ENCODE measurements at regions not wholly inside any gene's neighbourhood (a gene's known extent, or its start where the extent isn't known, plus 50 kb on each side); places are given as distances from the start of the nearest gene placed in this dataset.

DNA sequence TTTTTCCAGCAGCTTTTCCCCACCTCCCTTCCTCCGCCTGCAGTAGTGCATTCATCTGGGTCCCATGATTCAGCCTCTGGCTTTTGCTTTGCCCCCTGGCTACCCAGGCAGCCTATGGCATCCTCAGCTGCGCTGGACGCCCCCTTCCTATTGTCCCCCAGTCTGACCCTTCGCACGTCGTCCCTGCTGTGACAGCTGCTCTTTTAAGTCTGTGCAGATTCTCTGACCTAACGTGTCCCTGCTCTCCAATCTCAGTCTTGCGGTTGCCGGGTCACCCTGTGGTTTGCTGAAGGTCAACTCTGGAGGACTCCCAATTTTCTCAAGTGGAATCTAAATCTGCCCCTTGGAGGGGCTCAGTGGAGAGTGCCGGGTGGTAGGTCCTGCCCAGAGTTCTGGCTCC is 294.3 kb downstream of the CDC5L start:
- no peak for DNase-seq (ENCODE audit: low read depth)
- no peak overlapping the region for H3K4me3 ChIP-seq (ENCODE audit: low read depth, low read length)
- TF ChIP-seq, protein P1, sequence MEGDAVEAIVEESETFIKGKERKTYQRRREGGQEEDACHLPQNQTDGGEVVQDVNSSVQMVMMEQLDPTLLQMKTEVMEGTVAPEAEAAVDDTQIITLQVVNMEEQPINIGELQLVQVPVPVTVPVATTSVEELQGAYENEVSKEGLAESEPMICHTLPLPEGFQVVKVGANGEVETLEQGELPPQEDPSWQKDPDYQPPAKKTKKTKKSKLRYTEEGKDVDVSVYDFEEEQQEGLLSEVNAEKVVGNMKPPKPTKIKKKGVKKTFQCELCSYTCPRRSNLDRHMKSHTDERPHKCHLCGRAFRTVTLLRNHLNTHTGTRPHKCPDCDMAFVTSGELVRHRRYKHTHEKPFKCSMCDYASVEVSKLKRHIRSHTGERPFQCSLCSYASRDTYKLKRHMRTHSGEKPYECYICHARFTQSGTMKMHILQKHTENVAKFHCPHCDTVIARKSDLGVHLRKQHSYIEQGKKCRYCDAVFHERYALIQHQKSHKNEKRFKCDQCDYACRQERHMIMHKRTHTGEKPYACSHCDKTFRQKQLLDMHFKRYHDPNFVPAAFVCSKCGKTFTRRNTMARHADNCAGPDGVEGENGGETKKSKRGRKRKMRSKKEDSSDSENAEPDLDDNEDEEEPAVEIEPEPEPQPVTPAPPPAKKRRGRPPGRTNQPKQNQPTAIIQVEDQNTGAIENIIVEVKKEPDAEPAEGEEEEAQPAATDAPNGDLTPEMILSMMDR (IDR thresholded peaks at IDR 0.05; ENCODE audit: insufficient read depth, low read length), result no peak

GRCh38 chr6:44682280-44682679 is 294.8 kb downstream of the CDC5L start:
- H3K4me3 ChIP-seq (ENCODE audit: low read depth, low read length), result no peak overlapping the region
- no peak for DNase-seq (ENCODE audit: low read depth)
- TF ChIP-seq, protein P1 (IDR thresholded peaks at IDR 0.05; ENCODE audit: insufficient read depth, low read length), result no peak

GRCh38 chr6:44682987-44683779 is 295.7 kb downstream of the CDC5L start:
- DNase-seq (ENCODE audit: low read depth), result no peak
- no peak overlapping the region for H3K4me3 ChIP-seq (ENCODE audit: low read depth, low read length)
- TF ChIP-seq, protein P1 (IDR thresholded peaks at IDR 0.05; ENCODE audit: insufficient read depth, low read length), result no peak

GRCh38 chr6:44685213-44685612 is 297.7 kb downstream of the CDC5L start:
- H3K4me3 ChIP-seq (ENCODE audit: low read depth, low read length), result no peak overlapping the region
- TF ChIP-seq, protein P1 (IDR thresholded peaks at IDR 0.05; ENCODE audit: insufficient read depth, low read length), result no peak
- DNase-seq (ENCODE audit: low read depth), result no peak

DNA sequence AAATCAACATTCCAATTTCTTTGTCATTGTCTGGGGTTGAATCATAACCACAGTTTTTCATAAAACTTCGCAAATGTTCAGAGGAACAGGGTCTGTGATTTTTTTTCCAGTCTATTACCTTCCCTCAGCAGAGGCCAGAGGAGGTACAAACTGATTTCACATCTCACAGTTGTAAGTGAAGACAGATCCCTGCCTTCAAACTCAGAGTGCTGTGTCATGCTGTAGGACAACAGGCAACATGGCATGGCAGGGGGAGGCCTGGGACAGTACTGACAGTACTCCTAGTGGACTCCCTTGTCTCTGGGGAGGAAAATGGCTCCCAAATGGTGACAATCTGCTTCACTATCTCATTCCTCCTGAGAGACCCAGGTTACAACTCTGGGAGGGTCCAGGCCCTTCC is 308.6 kb downstream of the CDC5L start:
- DNase-seq (ENCODE audit: low read depth), result peak; percentile 44
- H3K4me3 ChIP-seq (ENCODE audit: low read depth, low read length), result no peak overlapping the region
- TF ChIP-seq, protein P1 (IDR thresholded peaks at IDR 0.05; ENCODE audit: insufficient read depth, low read length), result no peak

GRCh38 chr6:44696686-44697085 is 309.2 kb downstream of the CDC5L start:
- TF ChIP-seq, protein P1 (IDR thresholded peaks at IDR 0.05; ENCODE audit: insufficient read depth, low read length), result no peak
- H3K4me3 ChIP-seq (ENCODE audit: low read depth, low read length), result no peak overlapping the region
- DNase-seq (ENCODE audit: low read depth), result no peak

DNA sequence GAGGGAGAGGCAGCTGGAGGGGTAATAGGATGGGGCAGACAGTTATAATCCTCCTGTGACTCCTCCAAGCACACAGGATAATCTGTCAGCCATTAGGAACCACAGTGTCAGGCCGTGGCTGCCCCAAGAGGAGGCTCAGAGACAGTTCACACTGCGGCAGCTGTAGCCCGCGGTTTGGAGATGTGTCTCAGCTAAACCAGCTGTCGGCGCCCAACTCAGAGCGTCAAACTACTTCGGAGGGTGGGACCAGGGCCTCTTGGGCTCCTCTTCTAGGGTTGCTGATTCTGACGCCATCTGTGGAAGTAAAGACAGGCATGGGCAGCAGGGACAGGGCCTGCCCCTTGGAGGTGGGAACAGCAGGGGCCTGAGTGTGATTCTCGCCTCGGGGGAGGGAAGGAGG is 309.8 kb downstream of the CDC5L start:
- H3K4me3 ChIP-seq (ENCODE audit: low read depth, low read length), result no peak overlapping the region
- TF ChIP-seq, protein P1 (IDR thresholded peaks at IDR 0.05; ENCODE audit: insufficient read depth, low read length), result no peak
- DNase-seq (ENCODE audit: low read depth), result no peak
